Lung (tissue), 11 donors: ENCODE measurements at regions not wholly inside any gene's neighbourhood (a gene's known extent, or its start where the extent isn't known, plus 50 kb on each side); places are given as distances from the start of the nearest gene placed in this dataset.

Source experiments
- ATAC-seq: fragments of 200-7000 bp; cut with Tn5 transposase; one replicate; pipeline ENCODE4 v1.9.1; 2020; ENCODE audit warnings: moderate number of reproducible peaks; ENCODE audit not compliant: insufficient read depth, low FRiP score
- DNase-seq, 3 donors: peaks; one replicate each; pipeline ENCODE4 v3.0.0-alpha.2; 2013 to 2017
- H3K27ac ChIP-seq, 2 donors: one replicate each; pipeline ENCODE4 v1.5.1; 2013; ENCODE audit warnings: mild to moderate bottlenecking in 2 of 2, moderate library complexity in 2 of 2, control low read depth in 1 of 2, inconsistent platforms in 1 of 2, low read depth in 1 of 2, low read length in 1 of 2
- H3K27me3 ChIP-seq, 3 donors: one replicate each; pipeline ENCODE4 v1.5.1; 2013; ENCODE audit warnings: low read length in 2 of 3; ENCODE audit not compliant: control insufficient read depth in 3 of 3, insufficient read depth in 3 of 3
- H3K36me3 ChIP-seq, 4 donors: one replicate each; pipeline ENCODE4 v1.5.1; 2013; ENCODE audit warnings: low read length in 4 of 4, mild to moderate bottlenecking in 1 of 4, moderate library complexity in 1 of 4; ENCODE audit not compliant: control insufficient read depth in 4 of 4, insufficient read depth in 4 of 4
- H3K4me1 ChIP-seq, 5 donors: one replicate each; pipeline ENCODE4 v1.5.1; 2013; ENCODE audit warnings: low read length in 5 of 5, mild to moderate bottlenecking in 2 of 5, moderate library complexity in 1 of 5; ENCODE audit not compliant: control insufficient read depth in 5 of 5, insufficient read depth in 5 of 5
- H3K4me3 ChIP-seq: one replicate; pipeline ENCODE4 v1.5.1; 2013; ENCODE audit warnings: mild to moderate bottlenecking, control low read depth, moderate library complexity
- H3K9ac ChIP-seq, 2 donors: one replicate each; pipeline ENCODE4 v1.5.1; 2013; ENCODE audit warnings: low read length in 2 of 2, control low read depth in 1 of 2; ENCODE audit not compliant: insufficient read depth in 1 of 2
- H3K9me3 ChIP-seq, 4 donors: one replicate each; pipeline ENCODE4 v1.5.1; 2013; ENCODE audit warnings: low read length in 3 of 4, mild to moderate bottlenecking in 1 of 4, moderate library complexity in 1 of 4; ENCODE audit not compliant: control insufficient read depth in 4 of 4, insufficient read depth in 3 of 4
- CTCF ChIP-seq: IDR thresholded peaks from 2 replicates; pipeline ENCODE4 v1.5.1; 2012; ENCODE audit warnings: mild to moderate bottlenecking; ENCODE audit errors: control extremely low read depth, extremely low read depth
- WGBS, 2 donors: extraction: QIAGEN DNeasy Blood & Tissue Kit; methylation state at CpG; one replicate each; pipeline ENCODE4 v1.1.7; 2013; 5-methylcytosine and 5-hydroxymethylcytosine counted together
- donor health status: control.
- donor health status: control.
- donor health status: Bipolar disorder and iron deficiency.
- donor health status: healthy.
- donor health status: DM: yes; HTN: yes; CAD: no.

GRCh38 chr3:180199417-180199995, 162.8 kb upstream of the PEX5L start:
- Histone ChIP-seq H3K9ac (no peak overlapping the region), H3K36me3 (no peaks in the 10 kb centered on the region), H3K4me1 (no peaks in the 10 kb centered on the region), H3K4me3 (no peak overlapping the region), H3K9me3 (peaks cover 0 to 2% (median 0%) of the 10 kb centered on the region in 4 donors), H3K27me3 (no peaks in the 10 kb centered on the region), H3K27ac (no peak overlapping the region)
- DNase-seq (no peak), ATAC-seq (no peak)
- TF ChIP-seq CTCF: no peak
- WGBS, 2 donors: 64 to 71% methylated on average over 5 of the region's 5 CpGs

GRCh38 chr3:180215866-180216265, 179.1 kb upstream of the PEX5L start:
- Histone ChIP-seq H3K9ac (no peak overlapping the region), H3K4me1 (no peaks in the 10 kb centered on the region), H3K27me3 (no peaks in the 10 kb centered on the region), H3K36me3 (no peaks in the 10 kb centered on the region), H3K4me3 (no peak overlapping the region), H3K27ac (no peak overlapping the region), H3K9me3 (no peaks in the 10 kb centered on the region)
- DNase-seq (no peak), ATAC-seq (no peak)
- TF ChIP-seq CTCF: no peak
- WGBS, 2 donors: 69 to 72% methylated on average over 2 of the region's 2 CpGs

- no peak for ATAC-seq
- Histone ChIP-seq H3K27me3 (no peaks in the 10 kb centered on the region), H3K36me3 (no peaks in the 10 kb centered on the region), H3K4me1 (no peaks in the 10 kb centered on the region), H3K27ac (no peak overlapping the region), H3K9me3 (peaks cover 0 to 9% (median 4%) of the 10 kb centered on the region in 4 donors), H3K4me3 (no peak overlapping the region), H3K9ac (no peak overlapping the region)
- WGBS, 2 donors: 68 to 70% methylated on average over 3 of the region's 3 CpGs
- TF ChIP-seq CTCF: no peak
- no peak for DNase-seq
Observed at GRCh38 chr3:180223268-180223667, 186.5 kb upstream of the PEX5L start.

GRCh38 chr3:180229113-180229512, 192.4 kb upstream of the PEX5L start:
- DNase-seq: no peak
- Histone ChIP-seq H3K4me1 (no peaks in the 10 kb centered on the region), H3K36me3 (no peaks in the 10 kb centered on the region), H3K27me3 (no peaks in the 10 kb centered on the region), H3K9ac (no peak overlapping the region), H3K4me3 (no peak overlapping the region), H3K27ac (no peak overlapping the region), H3K9me3 (peaks cover 0 to 30% (median 12%) of the 10 kb centered on the region in 4 donors)
- TF ChIP-seq CTCF: no peak
- ATAC-seq: no peak
